HAP-1 (cell line): ENCODE measurements at regions not wholly inside any gene's neighbourhood (a gene's known extent, or its start where the extent isn't known, plus 50 kb on each side); places are given as distances from the start of the nearest gene placed in this dataset.

Source experiments
- DNase-seq, 2 experiments: peaks; one replicate each; pipeline ENCODE4 v3.0.0-alpha.2; 2016 to 2020; ENCODE audit warnings: low spot score in 2 of 2
- H3K27me3 ChIP-seq: fragments of 250-450 bp; sonication (Bioruptor Pico); 2 replicates; pipeline ENCODE4 v1.5.1; 2020; ENCODE audit warnings: low read depth, mild to moderate bottlenecking, moderate library complexity
- H3K36me3 ChIP-seq: fragments of 250-450 bp; sonication (Bioruptor Pico); replicated peaks from 2 replicates; pipeline ENCODE4 v1.5.1; 2020; ENCODE audit warnings: mild to moderate bottlenecking
- H3K4me1 ChIP-seq: fragments of 250-450 bp; sonication (Bioruptor Pico); 2 replicates; pipeline ENCODE4 v1.5.1; 2020; ENCODE audit warnings: mild to moderate bottlenecking
- H3K4me3 ChIP-seq: fragments of 250-450 bp; sonication (Bioruptor Pico); 2 replicates; pipeline ENCODE4 v1.5.1; 2020; ENCODE audit warnings: mild to moderate bottlenecking, moderate library complexity
- H3K9me3 ChIP-seq: fragments of 250-450 bp; sonication (Bioruptor Pico); 2 replicates; pipeline ENCODE4 v1.5.1; 2020; ENCODE audit warnings: mild to moderate bottlenecking, moderate library complexity
- in situ Hi-C: fragments of 300-500 bp; cut with MboI; formaldehyde crosslinking; loops from 3 replicates; pipeline ENCODE4 v1.14.3; 2020; ENCODE audit warnings: low sequenced_read_pairs, inconsistent platforms, mixed read lengths

- Histone ChIP-seq H3K9me3 (no peaks in the 10 kb centered on the region), H3K27me3 (no peaks in the 10 kb centered on the region), H3K4me1 (peaks cover 6% of the 10 kb centered on the region), H3K4me3 (no peak overlapping the region), H3K36me3 (no peaks in the 10 kb centered on the region)
- DNase-seq: no peak
- in situ Hi-C loops: no loop called here
Observed at GRCh38 chr1:87830432-87830978, 501.8 kb downstream of the LMO4 start.

DNA sequence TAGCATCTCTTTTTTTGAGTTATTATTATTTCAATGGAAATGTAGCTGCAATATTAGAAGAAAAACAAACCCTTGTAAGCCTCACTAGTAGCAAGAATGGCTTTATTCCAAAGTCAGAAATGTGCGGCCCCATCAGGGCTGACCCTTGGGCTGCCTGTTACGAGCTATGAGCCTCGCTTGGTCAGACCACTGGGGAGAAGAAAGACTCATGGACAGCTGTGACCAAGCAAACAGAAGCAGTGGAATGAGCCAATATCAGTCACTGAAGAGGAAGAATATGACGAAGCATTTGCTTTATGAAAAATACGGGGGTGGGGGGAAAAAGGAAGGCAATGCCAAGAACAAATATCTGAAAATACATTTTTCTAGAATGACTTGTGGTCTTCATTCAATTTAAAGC, 504.5 kb downstream of the LMO4 start:
- in situ Hi-C loops: no loop called here
- H3K4me3 ChIP-seq: no peak overlapping the region
- DNase-seq: no peak

DNA sequence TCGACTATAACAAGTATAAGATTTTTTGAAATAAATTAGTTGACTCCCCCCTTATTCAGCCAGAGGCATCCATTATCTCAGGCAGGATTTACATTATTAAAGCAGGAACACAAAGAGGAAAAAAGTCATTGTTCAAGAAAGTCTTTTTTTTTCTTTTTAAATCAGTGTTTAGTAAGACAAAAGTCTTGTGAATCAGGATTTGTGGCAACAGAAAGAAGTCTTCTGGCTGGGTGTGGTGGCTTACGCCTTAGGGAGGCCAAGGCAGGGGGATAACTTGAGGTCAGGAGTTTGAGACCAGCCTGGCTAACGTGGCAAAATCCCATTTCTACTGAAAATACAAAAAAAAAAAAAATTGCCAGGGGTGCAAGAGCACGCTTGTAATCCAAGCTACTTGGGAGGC, 505.5 kb downstream of the LMO4 start:
- in situ Hi-C loops: no loop called here
- no peaks in the 10 kb centered on the region for H3K9me3 ChIP-seq
- H3K36me3 ChIP-seq: no peaks in the 10 kb centered on the region
- DNase-seq: peak; percentile 74 to 89
- peaks cover 6% of the 10 kb centered on the region for H3K4me1 ChIP-seq
- no peaks in the 10 kb centered on the region for H3K27me3 ChIP-seq
- no peak overlapping the region for H3K4me3 ChIP-seq

More for the DNA sequence above, 504.5 kb downstream of the LMO4 start:
- peaks cover 6% of the 10 kb centered on the region for H3K4me1 ChIP-seq
- no peaks in the 10 kb centered on the region for H3K27me3 ChIP-seq
- H3K36me3 ChIP-seq: no peaks in the 10 kb centered on the region
- H3K9me3 ChIP-seq: no peaks in the 10 kb centered on the region

GRCh38 chr1:87834941-87835340, 506.3 kb downstream of the LMO4 start:
- no peak overlapping the region for H3K4me3 ChIP-seq
- DNase-seq: no peak
- no peaks in the 10 kb centered on the region for H3K27me3 ChIP-seq
- no peaks in the 10 kb centered on the region for H3K9me3 ChIP-seq
- peaks cover 6% of the 10 kb centered on the region for H3K4me1 ChIP-seq
- no peaks in the 10 kb centered on the region for H3K36me3 ChIP-seq
- in situ Hi-C loops: no loop called here

- Histone ChIP-seq H3K4me3 (no peak overlapping the region), H3K9me3 (no peaks in the 10 kb centered on the region), H3K4me1 (no peaks in the 10 kb centered on the region), H3K36me3 (no peaks in the 10 kb centered on the region), H3K27me3 (no peaks in the 10 kb centered on the region)
- in situ Hi-C loops: no loop called here
- DNase-seq: no peak
Observed at GRCh38 chr1:87840767-87841166, 512.1 kb downstream of the LMO4 start.

DNA sequence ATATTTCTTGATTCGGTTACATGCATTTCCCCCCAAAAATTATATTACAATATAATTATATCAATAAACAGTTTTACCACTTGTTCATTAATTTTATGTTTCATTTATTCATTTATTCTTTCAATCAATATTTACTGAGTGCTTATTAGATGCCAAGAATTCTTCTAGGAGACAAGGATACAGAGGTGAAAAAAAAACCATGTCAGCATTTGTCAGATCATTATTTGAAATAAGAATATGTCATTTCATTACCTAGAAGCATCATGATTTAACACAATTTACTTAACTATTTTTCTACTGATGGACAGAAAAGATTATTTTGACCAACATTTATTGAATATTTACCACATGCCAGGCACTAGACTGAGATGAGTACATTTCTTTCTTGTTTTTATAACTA, 512.7 kb downstream of the LMO4 start:
- H3K4me3 ChIP-seq: no peak overlapping the region
- no peaks in the 10 kb centered on the region for H3K36me3 ChIP-seq
- no peaks in the 10 kb centered on the region for H3K4me1 ChIP-seq
- in situ Hi-C loops: no loop called here
- no peaks in the 10 kb centered on the region for H3K27me3 ChIP-seq
- H3K9me3 ChIP-seq: no peaks in the 10 kb centered on the region
- DNase-seq: no peak

- no peak for DNase-seq
- H3K4me1 ChIP-seq: no peaks in the 10 kb centered on the region
- no peaks in the 10 kb centered on the region for H3K36me3 ChIP-seq
- no peaks in the 10 kb centered on the region for H3K27me3 ChIP-seq
- H3K9me3 ChIP-seq: no peaks in the 10 kb centered on the region
- in situ Hi-C loops: no loop called here
- no peak overlapping the region for H3K4me3 ChIP-seq
Observed at GRCh38 chr1:87842156-87842555, 513.5 kb downstream of the LMO4 start.

DNA sequence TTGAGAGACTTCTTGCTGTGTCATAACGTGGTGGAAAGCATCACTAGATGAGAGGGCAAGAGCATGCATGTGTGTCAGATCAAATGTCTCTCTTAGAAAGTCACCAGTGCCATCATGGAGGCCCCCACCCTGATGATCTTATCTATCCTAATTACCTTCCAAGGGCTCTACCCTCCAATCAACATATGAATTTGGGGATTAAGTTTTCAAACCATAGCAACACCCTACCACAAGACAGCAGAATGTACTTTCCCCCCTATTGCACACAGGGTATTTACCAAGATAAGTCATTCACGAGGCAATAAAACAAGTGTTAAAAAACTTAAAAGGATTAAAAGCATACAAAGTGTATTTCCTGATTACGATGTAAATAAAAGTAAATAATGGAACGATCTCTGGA, 515.6 kb downstream of the LMO4 start:
- no peak overlapping the region for H3K4me3 ChIP-seq
- no peaks in the 10 kb centered on the region for H3K4me1 ChIP-seq
- in situ Hi-C loops: no loop called here
- DNase-seq: no peak
- no peaks in the 10 kb centered on the region for H3K36me3 ChIP-seq
- H3K9me3 ChIP-seq: no peaks in the 10 kb centered on the region
- H3K27me3 ChIP-seq: no peaks in the 10 kb centered on the region

- peaks cover 3% of the 10 kb centered on the region; the same call in 1 of the 2 replicates for H3K27me3 ChIP-seq
- H3K4me3 ChIP-seq: no peak overlapping the region
- H3K4me1 ChIP-seq: no peaks in the 10 kb centered on the region
- H3K36me3 ChIP-seq: no peaks in the 10 kb centered on the region
- DNase-seq: no peak
- in situ Hi-C loops: no loop called here
- no peaks in the 10 kb centered on the region for H3K9me3 ChIP-seq
Observed at GRCh38 chr1:87851490-87851889, 522.8 kb downstream of the LMO4 start.

GRCh38 chr1:87852410-87853161, 523.9 kb downstream of the LMO4 start:
- no peaks in the 10 kb centered on the region for H3K4me1 ChIP-seq
- in situ Hi-C loops: no loop called here
- H3K4me3 ChIP-seq: no peak overlapping the region
- no peaks in the 10 kb centered on the region for H3K9me3 ChIP-seq
- no peak for DNase-seq
- peaks cover 3% of the 10 kb centered on the region; the same call in 1 of the 2 replicates for H3K27me3 ChIP-seq
- no peaks in the 10 kb centered on the region for H3K36me3 ChIP-seq

GRCh38 chr1:87853576-87854351, 525.1 kb downstream of the LMO4 start:
- in situ Hi-C loops: no loop called here
- H3K27me3 ChIP-seq: peaks cover 3% of the 10 kb centered on the region; the same call in 1 of the 2 replicates
- H3K4me1 ChIP-seq: no peaks in the 10 kb centered on the region
- H3K9me3 ChIP-seq: peaks cover 4% of the 10 kb centered on the region; the same call in 1 of the 2 replicates
- DNase-seq: no peak
- no peak overlapping the region for H3K4me3 ChIP-seq
- H3K36me3 ChIP-seq: no peaks in the 10 kb centered on the region

GRCh38 chr1:87863317-87863716, 534.6 kb downstream of the LMO4 start:
- in situ Hi-C loops: no loop called here
- Histone ChIP-seq H3K27me3 (peaks cover 8% of the 10 kb centered on the region), H3K9me3 (peaks cover 8% of the 10 kb centered on the region; the same call in 1 of the 2 replicates), H3K4me3 (no peak overlapping the region), H3K36me3 (no peaks in the 10 kb centered on the region), H3K4me1 (peaks cover 8% of the 10 kb centered on the region; the same call in 1 of the 2 replicates)
- peak in 1 of 2 experiments; percentile 91 for DNase-seq

- H3K27me3 ChIP-seq: peaks cover 8% of the 10 kb centered on the region
- no peak for DNase-seq
- peaks cover 8% of the 10 kb centered on the region; the same call in 1 of the 2 replicates for H3K4me1 ChIP-seq
- no peaks in the 10 kb centered on the region for H3K36me3 ChIP-seq
- H3K4me3 ChIP-seq: no peak overlapping the region
- 0 out of 2 replicates have a peak, but pooled peaks cover 2% of the 10 kb centered on the region for H3K9me3 ChIP-seq
- in situ Hi-C loops: no loop called here
Observed at GRCh38 chr1:87864676-87865075, 536.0 kb downstream of the LMO4 start.

DNA sequence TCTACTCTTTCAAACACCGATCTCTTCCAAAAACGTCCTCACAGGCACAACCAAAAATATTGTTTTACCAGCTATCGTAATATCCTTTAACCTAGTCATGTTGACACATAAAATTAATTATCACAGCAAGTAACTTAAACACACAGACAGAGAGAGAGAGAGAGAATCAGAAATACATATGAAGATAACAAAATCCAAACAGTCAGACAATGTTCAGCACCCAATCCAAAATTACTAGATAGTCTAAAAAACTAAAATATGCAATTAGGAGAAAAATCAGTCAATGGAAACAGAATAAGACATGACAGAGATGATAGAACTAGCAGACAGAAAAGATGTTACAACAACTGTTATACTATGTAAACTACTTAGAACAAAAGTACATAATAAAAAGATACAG, 537.7 kb downstream of the LMO4 start:
- Histone ChIP-seq H3K4me1 (peaks cover 8% of the 10 kb centered on the region; the same call in 1 of the 2 replicates), H3K27me3 (peaks cover 8% of the 10 kb centered on the region), H3K9me3 (no peaks in the 10 kb centered on the region), H3K4me3 (no peak overlapping the region), H3K36me3 (no peaks in the 10 kb centered on the region)
- no peak for DNase-seq
- in situ Hi-C loops: no loop called here
